ENCODE measurements at regions not wholly inside any gene's neighbourhood (a gene's known extent, or its start where the extent isn't known, plus 50 kb on each side); places are given as distances from the start of the nearest gene placed in this dataset.
"Not testable (repeated sequence)": the region's sequence is repeated elsewhere in the genome, so short reads cannot be mapped to it uniquely, and the experiment has no call there.

DNA sequence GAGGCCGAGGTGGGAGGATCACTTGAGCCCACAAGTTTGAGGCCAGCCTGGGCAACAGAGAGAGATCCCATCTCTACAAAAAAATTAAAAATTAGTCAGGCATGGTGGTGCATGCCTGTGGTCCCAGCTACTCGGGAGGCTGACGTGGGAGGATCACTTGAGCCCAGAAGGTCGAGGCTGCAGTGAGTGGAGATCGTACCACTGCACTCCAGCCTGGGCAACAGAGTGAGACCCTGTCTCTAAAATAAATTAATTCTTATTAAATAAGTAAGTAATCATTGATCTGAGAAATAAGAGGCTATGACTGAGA lies 452.6 kb downstream of the SOX9 start:
- DNase-seq (ENCODE audit: low read depth, low spot score): not testable (repeated sequence)

DNA sequence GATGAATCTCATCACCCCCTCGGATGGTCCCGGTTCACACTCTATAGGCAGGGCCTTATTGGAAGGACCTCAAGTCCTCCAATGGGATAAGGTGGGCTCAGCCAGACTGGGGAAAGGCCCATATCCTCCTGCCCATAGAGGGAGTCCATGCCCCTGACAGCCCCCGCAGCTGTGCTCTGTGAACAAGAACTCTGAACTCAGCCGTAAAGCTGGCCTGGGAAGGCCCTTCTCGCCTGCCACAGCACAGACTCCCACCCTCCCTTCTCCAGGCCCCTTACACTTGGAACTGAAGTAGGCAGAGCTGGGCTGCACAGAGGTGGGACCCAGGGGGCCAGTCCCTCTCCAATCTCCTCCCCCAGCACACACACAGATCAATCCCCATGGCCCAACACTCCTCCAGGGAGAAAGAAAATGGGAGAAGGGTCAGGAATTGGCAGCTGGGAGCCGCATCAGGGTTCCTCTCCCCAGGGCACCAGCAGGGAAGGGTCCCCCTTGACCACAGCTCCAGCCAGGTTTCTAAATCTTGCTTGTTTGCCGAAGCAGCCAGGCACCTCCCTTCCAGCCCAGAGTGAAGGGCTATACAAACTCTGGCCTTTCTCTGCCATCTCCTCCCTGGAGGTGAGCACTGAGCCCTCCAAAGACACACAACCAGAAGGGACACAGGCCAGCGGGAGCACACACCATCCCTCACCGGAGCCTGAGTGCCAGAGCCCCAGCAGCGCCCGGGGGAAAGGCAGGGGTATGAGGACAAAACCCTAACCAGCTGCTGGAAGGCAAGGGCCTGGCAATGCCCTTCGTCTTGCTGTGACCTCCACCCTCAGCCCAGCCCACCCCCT lies 454.1 kb downstream of the SOX9 start:
- DNase-seq (ENCODE audit: low read depth, low spot score): no peak

DNA sequence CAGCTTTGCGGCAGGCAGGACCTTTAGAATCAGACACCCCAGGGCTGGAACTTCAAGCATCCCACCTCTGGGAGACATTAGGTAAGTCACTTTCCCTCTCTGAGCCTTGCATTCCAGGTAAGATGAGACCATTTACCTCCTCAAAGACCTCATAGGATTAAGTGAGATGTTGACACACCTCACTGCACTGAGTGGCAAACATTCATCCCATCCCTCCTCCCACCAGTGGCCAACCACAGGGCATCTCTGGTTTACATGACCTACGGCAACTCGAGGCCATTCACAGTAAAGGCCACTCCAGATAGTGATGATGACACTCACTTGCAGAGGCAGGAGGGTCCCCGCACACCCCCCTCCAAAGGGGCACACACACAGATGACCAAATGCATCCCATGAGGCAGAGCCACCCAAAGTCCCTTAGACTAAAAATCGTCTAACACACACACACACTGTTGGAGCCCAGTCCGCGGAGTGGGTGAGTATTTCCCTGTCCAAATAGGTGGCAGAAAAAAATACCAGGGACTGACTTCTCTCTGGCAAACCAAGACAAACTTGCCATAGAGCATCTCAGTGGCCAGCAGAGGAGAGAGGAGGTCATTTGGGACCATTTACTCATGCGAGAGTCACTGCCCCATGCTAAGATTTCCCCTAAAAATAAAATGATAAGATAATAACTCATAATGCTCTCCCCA lies 454.9 kb downstream of the SOX9 start:
- no peak for DNase-seq (ENCODE audit: low read depth, low spot score)

DNA sequence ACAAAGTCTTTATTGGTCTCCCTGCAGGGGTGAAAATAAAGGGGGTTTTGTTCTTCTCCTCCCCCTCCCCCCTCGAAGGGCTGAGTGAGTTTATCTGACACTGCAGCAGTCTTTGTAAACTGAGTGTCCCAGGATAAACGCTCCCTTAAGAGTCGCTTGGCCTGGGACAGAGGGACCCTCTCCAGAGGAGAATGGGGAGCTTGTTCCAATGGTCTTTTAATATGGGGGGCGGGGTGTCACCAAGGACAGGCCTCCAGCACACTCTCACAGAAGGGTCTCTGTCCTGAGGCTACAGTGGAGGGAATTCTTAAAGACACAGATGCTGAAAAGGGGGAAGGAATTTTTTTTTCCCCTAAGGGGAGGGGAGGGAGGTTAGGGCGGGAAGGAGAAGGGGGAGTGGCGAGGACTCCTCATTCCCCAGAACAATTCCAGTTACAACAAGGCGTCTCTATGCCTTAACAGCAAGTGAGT lies 455.5 kb downstream of the SOX9 start:
- DNase-seq (ENCODE audit: low read depth, low spot score): no peak

DNA sequence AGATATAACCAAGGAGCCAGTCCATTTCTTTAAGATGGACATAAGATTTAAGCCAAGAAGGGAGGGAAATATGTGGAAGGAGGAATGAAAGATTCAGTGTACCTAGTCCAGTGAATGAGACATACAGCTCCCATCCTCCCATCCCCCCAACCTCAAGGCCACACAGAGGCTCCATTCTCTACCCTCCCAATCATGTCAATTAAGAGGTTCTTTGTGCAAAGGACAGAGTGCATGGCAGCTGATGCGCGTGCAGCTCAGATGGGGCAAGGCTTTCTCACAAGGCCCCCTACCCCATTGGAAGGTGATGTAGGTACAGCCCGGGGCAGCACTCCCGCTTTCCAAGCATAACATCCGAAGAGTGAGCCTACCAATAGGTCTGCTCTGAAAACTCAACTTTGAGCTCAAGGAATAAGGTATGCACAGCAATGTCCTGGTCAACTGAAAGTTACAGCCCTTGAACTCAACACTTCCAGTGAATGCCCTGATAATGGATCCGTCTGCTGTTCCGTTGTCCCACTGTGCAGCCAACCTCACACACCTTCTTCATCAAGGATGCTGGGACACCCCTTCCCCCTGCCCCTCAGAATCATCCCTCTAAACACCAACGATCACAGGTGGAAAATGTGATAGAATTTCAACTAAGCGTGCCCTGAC lies 458.1 kb downstream of the SOX9 start:
- no peak for DNase-seq (ENCODE audit: low read depth, low spot score)

DNA sequence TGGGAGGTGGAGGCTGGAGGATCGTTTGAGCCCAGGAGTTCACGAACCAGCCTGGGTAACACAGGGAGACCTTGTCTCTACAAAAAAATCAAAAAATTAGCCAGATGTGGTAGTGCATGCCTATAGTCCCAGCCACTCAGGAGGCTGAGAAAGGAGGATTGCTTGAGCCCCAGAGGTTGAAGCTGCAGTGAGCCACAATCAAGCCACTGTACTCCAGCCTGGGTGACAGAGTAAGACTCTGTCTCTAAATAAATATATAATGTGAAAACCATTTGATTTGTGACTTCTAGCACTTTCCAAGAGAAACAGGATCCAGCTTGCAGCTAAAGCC lies 459.1 kb downstream of the SOX9 start:
- DNase-seq (ENCODE audit: low read depth, low spot score): no peak

DNA sequence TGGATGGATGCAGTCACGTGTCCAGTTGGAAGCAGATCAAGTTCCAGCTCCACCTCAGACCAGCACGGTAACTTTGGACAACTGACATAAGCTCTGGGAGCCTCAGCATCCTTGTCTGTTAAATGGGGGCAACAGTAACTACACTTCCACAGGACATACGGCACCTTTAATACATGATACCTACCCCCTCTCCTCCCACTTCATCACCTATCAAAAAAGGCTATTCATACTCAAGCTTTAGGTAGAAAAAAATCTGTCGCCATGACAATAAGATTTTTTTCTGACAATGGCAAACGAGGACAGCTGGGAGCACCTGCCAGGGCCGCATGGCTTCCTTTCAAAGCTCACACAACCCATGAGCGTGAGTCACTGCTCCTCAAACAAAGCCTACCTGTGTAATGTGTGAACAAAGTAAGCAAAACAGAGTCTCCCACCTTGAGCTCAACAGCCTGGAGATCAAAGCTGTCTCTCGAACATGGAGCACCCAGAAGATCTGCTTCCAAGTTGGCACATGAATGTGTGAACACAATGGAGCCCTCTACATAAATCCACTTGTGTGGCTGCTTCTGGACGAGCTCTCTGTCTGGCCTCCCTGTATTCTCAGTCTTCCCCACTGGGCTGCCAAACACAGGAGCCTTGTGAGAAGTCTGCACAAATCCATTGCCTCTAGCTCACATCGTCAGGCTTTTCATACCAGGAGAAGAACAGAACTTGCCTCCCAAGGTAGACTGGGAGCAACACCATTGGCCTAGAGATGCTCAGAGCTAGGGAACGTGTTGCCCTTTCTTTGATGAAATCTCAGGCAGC lies 459.7 kb downstream of the SOX9 start:
- DNase-seq (ENCODE audit: low read depth, low spot score): no peak

DNA sequence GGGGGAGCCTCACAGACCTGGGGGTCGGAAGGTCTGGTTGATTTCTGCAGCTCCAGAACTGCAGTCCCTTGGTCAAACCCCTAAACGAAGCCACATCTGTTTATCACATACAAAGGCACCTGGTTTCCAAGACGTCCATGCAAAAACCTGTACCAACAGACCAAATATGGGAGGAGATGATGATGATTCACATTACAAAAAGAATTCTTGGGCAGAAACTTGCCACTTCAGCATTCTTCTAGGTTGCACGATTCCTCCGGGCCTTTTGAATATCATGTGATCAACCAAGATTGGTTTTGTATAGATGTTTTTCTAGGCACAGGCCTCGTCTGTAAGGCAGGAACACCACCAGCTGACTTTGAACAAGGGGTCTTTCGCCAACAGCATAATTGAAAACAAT lies 466.3 kb downstream of the SOX9 start:
- peak; percentile 75 for DNase-seq (ENCODE audit: low read depth, low spot score)

DNA sequence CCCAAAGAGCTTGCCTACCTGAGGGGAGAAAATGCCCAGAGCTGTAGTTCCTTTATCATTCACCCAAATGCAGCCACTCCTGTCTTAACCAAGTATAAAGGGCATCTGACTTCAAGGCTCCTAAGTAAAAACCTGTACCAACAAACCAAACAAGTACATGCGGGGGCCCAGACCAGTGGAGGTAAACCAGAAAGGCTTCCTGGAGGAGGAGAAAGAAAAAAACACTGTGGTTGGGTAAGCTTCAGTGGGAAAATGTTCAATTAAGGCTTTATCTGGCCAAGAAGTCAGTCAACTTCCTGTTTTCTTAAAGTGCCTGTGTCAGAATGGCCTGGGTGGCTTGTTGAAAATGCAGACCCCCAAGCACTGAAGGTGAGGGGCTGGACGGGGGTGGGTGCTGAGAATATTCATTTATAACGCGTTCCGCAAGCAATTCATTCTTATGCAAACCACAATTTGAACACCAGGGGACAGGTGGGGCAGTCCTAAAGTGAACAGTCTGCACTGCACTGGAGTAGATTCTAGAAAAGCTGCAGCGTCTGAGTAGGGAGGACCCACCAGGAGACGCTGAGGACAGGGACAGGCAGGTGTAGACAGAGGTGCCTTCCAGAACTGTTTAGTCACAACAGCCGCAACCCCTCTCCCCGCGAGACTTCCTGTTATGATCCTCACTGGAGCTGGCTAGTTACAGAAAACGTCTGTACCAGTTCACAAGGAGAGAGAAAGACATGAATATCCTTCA lies 467.1 kb downstream of the SOX9 start:
- DNase-seq (ENCODE audit: low read depth, low spot score): peak; percentile 68

DNA sequence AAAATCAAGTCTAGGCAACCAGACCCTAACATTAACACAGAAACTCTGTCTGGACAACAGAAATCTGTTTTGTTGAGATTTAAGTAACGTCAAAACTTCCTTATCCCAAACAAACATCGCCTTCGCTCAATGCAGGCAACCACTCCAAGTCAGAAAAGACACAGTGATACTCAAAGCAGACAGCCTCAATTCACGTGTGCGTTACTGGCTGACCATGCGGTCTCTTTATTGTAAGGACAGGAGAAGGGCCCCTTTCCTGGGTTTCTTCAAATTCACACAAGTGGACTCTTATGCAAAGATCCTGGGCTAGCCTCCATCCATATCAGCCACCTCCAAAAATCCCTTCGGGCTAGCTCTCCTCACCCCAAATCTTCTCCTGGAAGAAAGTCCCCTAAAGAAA lies 467.7 kb downstream of the SOX9 start:
- peak; percentile 45 for DNase-seq (ENCODE audit: low read depth, low spot score)

DNA sequence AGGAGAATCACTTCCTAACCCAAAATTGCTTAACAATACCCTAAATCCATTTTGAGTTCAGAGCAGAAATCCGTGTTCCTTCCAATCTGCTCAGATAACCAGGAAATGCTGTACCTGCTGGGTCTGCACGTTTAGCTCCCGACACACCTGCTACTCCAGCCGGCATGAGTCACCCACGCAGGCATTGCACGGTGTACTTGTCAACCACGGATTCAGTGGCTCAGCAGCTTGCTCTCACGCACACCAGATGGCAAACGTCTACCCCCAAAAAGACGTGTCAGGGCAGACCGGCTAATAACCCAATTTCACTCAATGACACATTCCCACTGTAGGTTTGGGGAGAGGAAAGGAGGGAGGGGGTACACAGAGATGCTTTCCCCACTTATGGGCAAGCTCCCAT lies 468.1 kb downstream of the SOX9 start:
- peak; percentile 86 for DNase-seq (ENCODE audit: low read depth, low spot score)

DNA sequence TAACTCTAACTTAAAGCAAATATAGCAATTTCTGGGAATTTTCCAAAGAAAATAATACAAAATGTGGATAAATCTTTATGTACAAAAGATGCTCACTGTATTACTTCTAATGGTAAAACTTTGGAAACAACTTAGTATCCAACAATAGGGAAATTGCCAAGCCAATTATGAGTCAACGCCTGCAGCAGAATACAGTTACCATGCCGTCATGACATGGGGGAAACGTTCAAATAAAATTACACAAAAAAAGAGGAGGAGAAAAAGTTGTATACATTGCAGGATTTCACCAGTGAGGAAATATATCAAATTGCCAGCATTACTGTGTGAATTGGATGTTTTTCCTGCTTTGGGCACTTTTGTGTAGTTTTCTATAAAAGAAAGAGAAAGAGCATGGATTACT lies 469.6 kb downstream of the SOX9 start:
- peak; percentile 71 for DNase-seq (ENCODE audit: low read depth, low spot score)

DNA sequence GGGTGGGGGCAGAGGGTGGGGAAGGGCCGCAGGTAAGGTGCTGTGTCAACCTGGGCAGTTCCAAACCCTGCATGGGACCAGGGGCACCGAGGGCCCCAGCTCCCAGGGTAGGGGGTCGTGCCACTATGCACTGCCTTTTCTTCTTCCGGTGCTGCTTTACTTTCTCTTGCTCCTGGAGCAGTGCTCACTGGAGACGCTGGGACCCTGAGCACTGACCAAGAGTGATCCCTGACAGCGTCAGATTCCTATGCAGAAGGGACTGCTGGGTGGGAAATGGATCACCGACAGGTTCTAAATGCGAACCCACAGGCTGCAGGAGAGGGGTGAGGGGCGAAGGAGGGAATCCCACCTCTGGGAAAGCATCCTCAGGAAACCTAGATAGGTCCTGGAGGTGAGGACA lies 470.1 kb downstream of the SOX9 start:
- no peak for DNase-seq (ENCODE audit: low read depth, low spot score)

DNA sequence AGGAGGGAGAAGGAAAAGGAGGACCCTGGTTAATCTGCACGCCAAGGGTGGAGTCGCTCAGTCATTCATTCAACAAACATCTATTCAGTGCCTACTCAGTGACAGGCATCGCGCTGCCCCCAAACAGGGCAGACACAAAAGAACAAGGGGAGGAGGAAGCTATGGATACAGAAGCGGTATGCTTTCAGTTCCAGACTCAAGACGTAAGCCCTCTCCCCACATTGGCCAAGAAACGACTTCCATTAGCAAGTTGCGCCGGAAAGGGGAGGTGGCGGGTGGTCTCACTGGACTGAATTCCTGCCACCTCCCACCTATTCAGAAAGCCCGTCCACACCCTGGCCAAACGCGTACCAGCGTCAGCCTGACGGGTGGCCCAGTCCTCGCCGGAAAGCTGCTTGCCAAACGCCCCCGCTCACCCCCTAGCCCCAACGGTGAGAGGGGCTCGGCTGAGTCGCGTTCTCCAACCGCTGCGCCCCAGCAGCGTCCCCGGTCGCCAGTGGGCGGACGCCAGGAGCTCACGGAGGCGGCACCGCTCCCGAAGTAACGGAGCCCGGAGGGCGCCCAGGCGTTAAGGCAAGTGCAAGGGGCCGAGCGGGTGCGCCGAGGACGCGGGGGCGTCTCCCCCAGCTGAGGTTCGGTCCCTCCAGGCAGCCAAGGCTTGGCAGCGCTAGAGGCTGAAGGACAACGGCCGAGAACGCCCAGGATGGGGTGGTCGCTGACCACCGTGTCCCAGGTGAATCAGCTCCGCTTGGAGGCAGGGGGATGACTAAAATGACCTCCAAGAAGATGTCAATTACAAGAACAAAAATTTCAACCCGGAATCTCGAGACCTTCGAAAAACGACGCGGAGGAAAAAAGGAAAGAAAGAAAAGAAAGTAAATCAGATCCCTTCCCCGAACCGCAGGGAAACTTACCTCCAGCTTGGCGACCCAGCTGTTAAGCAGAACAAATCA lies 470.7 kb downstream of the SOX9 start:
- peak; percentile 65 for DNase-seq (ENCODE audit: low read depth, low spot score)

DNA sequence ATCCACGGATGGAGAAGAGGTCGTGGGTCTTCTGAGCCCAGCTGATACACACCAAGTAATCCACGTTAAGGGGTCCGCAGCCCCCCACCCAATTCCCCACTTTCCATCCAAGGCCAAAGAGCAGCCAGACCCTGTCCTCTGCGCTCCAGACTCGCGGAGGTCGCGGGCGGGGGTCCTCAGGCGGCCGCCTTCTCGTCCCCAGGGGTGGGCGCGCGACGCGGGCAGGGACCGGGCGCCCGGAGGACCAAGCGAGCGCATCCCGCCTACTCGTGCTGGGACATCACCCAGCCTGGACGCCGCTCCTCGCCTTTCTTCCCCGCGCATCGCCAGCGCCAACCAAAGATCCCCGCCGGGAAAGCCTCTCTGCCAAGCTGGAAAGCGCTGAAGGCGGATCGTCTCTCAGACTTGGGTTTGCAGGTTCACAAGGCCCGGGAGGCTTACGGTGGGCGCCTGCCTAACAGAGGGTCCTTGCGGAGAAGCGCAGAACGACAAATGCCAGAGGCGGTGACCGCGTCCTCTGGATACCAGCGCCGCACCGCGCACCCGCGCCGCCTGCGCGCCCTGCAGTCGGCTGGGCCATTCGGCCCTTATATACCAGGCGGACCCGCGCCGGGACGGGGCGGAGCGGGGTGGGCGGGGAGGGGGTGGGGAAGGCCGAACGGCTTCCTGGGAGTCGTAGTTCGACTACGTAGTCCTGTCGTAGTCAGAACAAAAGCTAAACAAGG lies 471.6 kb downstream of the SOX9 start:
- peak; percentile 96 for DNase-seq (ENCODE audit: low read depth, low spot score)

DNA sequence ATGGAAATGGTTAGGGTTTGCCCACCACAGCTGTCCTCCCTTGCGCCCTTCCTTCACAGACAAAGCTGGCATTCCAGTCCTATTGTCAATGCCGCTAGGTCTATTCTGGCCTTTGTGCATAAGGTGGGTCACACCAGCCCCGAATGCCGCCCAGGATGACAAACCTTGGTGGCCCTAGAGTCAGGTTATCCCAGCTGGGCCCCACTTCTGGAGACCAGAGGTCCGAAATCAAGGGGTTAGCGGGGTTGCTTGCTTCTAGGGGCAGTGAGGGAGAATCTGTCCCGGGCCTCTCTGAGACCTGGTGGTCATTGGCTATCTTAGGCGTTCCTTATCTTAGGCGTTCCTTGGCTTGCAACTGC lies 472.1 kb downstream of the SOX9 start:
- DNase-seq (ENCODE audit: low read depth, low spot score): no peak

DNA sequence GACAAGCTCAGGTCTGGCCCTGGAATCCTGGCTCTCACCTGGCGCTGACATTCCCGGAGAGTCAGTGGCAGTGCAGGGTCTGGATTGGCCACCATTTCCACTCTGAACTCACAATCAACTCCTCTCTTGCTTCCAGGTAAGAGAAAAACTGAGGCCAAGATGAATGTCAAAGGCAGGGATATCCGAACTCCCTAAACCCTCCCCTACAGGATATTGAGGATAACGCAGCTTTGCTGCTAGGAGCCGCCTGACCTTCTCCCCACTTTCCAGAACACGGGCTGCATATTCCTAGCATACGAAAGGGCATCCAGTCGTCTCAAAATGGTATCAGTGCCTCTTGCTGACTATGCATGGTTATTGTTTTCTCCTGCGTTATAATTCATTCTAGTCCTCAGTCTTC lies 473.4 kb downstream of the SOX9 start:
- DNase-seq (ENCODE audit: low read depth, low spot score): no peak

Measured in astrocyte of the hippocampus (primary cell).